ENCODE measurements at regions not wholly inside any gene's neighbourhood (a gene's known extent, or its start where the extent isn't known, plus 50 kb on each side); places are given as distances from the start of the nearest gene placed in this dataset.
"Not testable (repeated sequence)": the region's sequence is repeated elsewhere in the genome, so short reads cannot be mapped to it uniquely, and the experiment has no call there.

GRCh38 chr1:146401281-146401825 lies 172.5 kb upstream of the NOTCH2NLA start:
- peak; percentile 24 for DNase-seq

- DNase-seq = not testable (repeated sequence)
These were observed 171.6 kb upstream of the NOTCH2NLA start for GRCh38 chr1:146400173-146401121.

GRCh38 chr1:146399225-146399624 lies 170.4 kb upstream of the NOTCH2NLA start:
- not testable (repeated sequence) for DNase-seq

GRCh38 chr1:146396801-146397200 lies 168.0 kb upstream of the NOTCH2NLA start:
- DNase-seq = not testable (repeated sequence)

- not testable (repeated sequence) for DNase-seq
These were observed 167.4 kb upstream of the NOTCH2NLA start for GRCh38 chr1:146396242-146396641.

- not testable (repeated sequence) for DNase-seq
These were observed 165.0 kb upstream of the NOTCH2NLA start for GRCh38 chr1:146393796-146394195.

- DNase-seq = not testable (repeated sequence)
These were observed 164.3 kb upstream of the NOTCH2NLA start for GRCh38 chr1:146393154-146393553.

GRCh38 chr1:146389178-146389577 lies 160.4 kb upstream of the NOTCH2NLA start:
- DNase-seq = not testable (repeated sequence)

GRCh38 chr1:146387750-146388469 lies 159.1 kb upstream of the NOTCH2NLA start:
- peak; percentile 4 for DNase-seq

GRCh38 chr1:146386851-146387749 lies 158.3 kb upstream of the NOTCH2NLA start:
- peak; percentile 97 for DNase-seq

- not testable (repeated sequence) for DNase-seq
These were observed 152.4 kb upstream of the NOTCH2NLA start for GRCh38 chr1:146381196-146381595.

GRCh38 chr1:146376708-146377496 lies 148.1 kb upstream of the NOTCH2NLA start:
- peak; percentile 99 for DNase-seq

GRCh38 chr1:146376309-146376707 lies 147.5 kb upstream of the NOTCH2NLA start:
- DNase-seq = peak; percentile 81

GRCh38 chr1:146375108-146375507 lies 146.3 kb upstream of the NOTCH2NLA start:
- not testable (repeated sequence) for DNase-seq

GRCh38 chr1:146369940-146370339 lies 141.1 kb upstream of the NOTCH2NLA start:
- DNase-seq = peak; percentile 25

- not testable (repeated sequence) for DNase-seq
These were observed 126.6 kb upstream of the NOTCH2NLA start for GRCh38 chr1:146355373-146355772.

GRCh38 chr1:146326863-146327262 lies 98.0 kb upstream of the NOTCH2NLA start:
- not testable (repeated sequence) for DNase-seq

- not testable (repeated sequence) for DNase-seq
These were observed 95.6 kb upstream of the NOTCH2NLA start for GRCh38 chr1:146324463-146324862.

GRCh38 chr1:146323302-146323701 lies 94.5 kb upstream of the NOTCH2NLA start:
- not testable (repeated sequence) for DNase-seq

GRCh38 chr1:146322893-146323292 lies 94.1 kb upstream of the NOTCH2NLA start:
- DNase-seq = not testable (repeated sequence)

- not testable (repeated sequence) for DNase-seq
These were observed 89.9 kb upstream of the NOTCH2NLA start for GRCh38 chr1:146318715-146319114.

Data from hematopoietic multipotent progenitor cell treated with erythropoietin and hydrocortisone succinate and interleukin-3 and kit ligand, for 8 days (in vitro differentiated cells).